HG02938 (cell line): ENCODE measurements at regions not wholly inside any gene's neighbourhood (a gene's known extent, or its start where the extent isn't known, plus 50 kb on each side); places are given as distances from the start of the nearest gene placed in this dataset.

Experiments
- ATAC-seq: cut with Tn5 transposase; IDR thresholded peaks from one replicate; pipeline ENCODE4 v1.9.1; 2021; ENCODE audit warnings: mild to moderate bottlenecking, moderate library complexity; ENCODE audit not compliant: unreplicated experiment

DNA sequence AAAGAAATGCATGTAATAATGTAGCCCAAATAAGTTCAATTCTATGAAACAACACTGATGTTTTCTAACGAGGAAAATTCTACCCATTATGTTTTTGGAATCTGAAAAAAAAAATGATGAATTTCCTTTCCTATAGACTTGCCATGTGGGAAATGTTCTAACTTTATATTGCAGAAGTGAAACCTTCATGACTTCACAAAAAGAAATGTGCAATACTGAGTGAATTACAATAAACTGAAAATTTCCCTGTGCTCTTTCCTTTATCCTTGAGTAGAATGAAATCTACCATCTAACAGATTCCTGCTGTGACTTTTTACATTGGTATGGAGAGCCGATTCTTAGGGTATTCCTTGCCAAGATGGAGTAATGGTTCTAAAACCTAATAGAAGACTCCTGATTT, 1622.5 kb downstream of the MAT2B start:
- ATAC-seq, result no peak

- ATAC-seq, result no peak
Observed at GRCh38 chr5:165130656-165131055, 1625.2 kb downstream of the MAT2B start.

GRCh38 chr5:165134155-165134554, 1628.7 kb downstream of the MAT2B start:
- no peak for ATAC-seq

- no peak for ATAC-seq
Observed at GRCh38 chr5:165135565-165135964, 1630.1 kb downstream of the MAT2B start.

- no peak for ATAC-seq
Observed at GRCh38 chr5:165137701-165138100, 1632.3 kb downstream of the MAT2B start.

GRCh38 chr5:165138236-165138635, 1632.8 kb downstream of the MAT2B start:
- ATAC-seq, result no peak

GRCh38 chr5:165139262-165139661, 1633.8 kb downstream of the MAT2B start:
- ATAC-seq, result no peak

DNA sequence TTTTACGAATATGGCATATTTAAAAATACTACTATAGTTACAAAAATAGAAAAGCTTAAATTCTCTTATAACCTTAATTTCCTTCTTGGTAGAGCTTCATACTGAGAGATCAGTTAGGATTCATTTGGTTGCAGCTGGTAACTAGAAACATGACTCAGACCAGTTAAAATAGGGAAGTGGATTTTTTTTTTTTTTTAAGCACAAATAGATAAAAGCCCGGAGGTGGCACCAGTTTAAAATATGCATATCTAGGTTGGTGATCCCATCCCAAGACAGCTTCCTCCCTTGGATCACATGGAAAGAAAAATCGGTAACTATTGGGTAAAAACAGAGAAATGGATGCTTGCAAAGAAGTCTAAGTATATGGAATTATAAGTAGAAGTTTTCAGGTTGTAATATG, 1634.3 kb downstream of the MAT2B start:
- ATAC-seq, result no peak

DNA sequence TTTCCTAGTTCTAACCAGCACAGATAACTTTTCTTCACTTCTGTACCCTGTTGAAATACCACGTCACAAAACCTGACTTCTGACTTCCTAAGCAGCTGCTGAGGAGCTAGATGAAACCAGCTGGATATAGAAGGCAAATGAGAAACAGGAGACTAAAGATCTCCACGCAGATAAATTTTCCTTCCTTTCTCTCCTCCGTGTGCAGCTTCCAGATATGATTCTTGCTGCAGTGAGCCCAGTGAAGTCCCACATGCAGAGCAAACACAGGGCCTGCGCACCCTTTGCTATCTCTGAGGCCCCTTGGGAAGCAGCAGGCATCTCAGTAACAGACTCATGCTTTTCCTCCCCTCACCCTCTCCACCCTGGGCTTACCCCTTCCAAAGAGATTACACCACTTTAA, 1638.3 kb downstream of the MAT2B start:
- no peak for ATAC-seq

DNA sequence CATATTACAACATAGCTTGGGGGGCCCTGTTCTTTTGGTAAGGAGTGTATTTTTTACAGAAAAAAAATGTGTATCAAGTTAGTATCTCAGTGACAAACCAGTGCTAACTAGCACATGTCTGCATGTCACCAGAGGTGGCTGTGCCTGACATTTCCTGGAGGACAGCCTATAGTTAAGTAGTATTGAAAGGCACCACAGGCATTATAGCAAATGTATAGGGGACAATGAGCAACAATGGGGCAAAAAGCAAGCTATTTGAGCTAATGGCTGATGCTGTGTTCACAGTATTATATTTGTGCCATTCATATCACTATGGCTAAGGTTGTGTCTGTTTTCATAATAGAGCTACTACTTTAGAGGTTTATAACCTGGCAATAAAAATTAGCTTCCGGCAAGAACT, 1644.0 kb downstream of the MAT2B start:
- no peak for ATAC-seq

DNA sequence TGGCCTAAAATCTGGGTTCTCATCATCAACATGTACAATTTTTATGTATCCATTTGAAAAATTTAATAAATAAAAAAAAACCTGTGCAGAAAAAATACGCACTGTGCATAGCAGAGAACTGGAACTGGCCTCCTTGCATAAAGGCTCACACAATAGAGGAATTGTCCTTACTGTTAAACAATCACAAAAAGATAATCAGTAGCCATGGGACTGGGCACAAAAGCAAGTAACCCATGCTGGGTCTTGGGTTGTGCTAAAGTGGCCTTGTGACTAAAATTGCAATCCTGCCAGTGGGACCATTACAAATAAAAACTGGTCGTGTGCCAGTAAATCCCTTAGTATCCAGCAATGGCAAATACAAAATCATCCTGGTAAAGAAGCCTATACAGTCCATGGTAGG, 1646.6 kb downstream of the MAT2B start:
- no peak for ATAC-seq

- no peak for ATAC-seq
Observed at GRCh38 chr5:165157219-165157618, 1651.8 kb downstream of the MAT2B start.

GRCh38 chr5:165161204-165161603, 1655.8 kb downstream of the MAT2B start:
- ATAC-seq, result no peak

DNA sequence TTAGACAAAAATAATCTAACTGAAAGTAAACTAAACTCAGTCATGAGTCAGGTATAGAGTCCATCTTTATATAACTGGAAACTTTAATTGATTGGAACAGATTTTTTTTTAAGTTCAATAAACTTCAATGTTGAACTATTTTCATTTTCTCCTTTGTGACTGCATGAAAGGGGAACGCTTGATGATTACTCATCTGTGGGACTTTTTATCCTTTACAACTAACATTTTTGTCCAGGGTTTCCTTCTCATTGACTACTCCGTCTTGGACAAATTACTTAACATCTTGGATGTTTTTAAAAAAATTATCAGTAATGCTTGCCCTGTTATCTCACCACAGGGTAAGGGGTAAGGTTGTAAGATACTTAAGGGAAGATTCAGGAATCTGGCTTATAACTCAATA, 1658.4 kb downstream of the MAT2B start:
- no peak for ATAC-seq

GRCh38 chr5:165173651-165174050, 1668.2 kb downstream of the MAT2B start:
- no peak for ATAC-seq

GRCh38 chr5:165175041-165175440, 1669.6 kb downstream of the MAT2B start:
- ATAC-seq, result no peak

DNA sequence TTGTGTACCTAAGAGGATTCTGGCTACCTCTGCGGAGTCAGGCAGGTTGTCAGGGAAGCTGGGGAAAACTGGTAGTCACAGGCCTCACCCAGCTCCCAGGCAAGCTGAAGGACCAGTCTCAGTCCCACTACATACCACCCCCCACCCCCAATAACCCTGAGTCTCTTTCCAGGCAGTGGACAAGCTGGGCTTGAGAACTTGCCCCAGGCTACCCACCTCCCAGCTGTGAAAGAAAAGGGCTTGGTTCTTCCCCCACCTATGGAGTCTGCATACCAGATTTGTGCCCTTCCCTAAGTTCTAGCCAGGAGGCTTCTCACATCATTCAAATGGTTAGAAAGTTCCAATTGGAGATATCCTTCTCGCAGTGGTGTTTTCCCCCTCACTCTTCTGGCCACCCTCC, 1678.8 kb downstream of the MAT2B start:
- no peak for ATAC-seq

DNA sequence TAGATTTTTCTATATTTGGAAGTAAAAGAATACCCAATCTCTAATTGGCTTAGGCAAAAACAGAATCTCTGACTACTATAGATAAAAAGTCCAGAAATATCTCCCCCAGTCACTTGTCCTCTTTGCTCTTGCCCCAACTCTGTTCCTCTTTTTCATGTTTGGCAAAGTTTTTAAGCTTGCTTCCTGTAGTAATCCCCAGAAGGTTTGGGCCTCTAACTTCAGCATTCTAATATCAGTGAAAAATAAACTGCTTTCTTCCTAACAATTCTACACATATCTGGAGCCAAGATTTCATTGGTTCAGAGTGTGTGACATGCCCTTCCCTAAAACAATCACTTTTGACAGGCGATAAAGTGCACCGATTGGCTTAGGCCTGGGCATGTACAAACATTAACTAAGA, 1680.3 kb downstream of the MAT2B start:
- ATAC-seq, result no peak

DNA sequence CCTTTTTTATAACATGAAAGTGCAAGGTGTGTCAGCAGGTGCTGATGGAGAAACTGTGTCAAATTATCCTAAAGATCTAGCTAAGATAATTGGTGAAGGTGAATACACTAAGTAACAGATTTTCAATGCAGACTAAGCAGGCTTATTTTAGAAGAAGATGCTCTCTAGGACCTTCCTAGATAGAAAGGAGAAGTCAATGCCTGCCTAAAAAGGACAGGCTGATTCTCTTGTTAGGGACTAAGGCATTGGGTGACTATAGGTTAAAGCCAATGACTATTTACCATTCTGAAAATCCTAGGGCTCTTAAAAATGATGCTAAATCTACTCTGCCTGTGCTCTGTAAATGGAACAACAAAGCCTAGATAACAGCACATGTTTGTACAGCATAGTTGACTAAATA, 1682.4 kb downstream of the MAT2B start:
- ATAC-seq, result no peak

DNA sequence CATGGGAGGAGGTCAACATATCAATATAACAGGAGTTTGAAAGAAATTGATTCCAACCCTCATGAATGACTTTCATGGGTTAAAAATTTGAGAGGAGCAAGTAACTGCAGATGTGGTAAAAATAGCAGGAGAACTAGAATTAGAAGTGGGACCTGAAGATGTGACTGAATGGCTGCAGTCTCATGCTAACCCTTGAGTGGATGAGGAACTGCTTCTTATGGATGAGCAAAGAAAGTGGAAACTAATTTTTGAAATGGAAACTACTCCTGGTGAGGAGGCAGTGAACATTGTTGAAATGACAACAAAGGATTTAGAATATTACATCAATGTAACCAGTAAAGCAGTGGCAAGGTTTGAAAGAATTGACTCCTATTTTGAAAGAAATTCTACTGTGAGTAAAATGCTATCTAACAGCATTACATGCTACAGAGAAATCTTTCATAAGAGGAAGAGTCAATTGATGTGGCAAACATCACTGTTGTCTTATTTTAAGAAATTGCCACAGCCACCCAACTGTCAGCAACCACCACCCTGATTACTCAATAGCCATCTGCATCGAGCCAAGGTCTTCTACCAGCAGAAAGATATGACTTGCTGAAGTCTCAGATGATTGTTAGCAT, 1683.2 kb downstream of the MAT2B start:
- no peak for ATAC-seq

- no peak for ATAC-seq
Observed at GRCh38 chr5:165196961-165197360, 1691.5 kb downstream of the MAT2B start.

DNA sequence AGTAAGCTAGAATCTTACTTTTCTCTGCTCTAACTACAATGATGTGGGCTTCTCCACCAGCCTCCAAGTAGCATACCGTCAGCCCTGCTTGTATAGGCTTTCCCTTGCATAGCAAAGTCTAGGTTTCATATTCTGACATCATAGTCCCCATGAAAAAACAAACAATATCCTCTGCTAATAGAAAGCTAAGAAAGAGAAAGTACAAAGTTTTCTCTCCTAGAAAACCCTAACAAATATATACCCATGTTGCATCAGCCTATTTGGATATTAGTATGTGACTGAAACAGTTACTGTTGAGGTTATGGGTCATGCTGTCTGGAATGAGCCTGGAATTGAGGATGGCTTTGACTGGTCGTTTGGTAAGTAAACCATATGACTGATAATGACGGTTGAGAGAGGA, 1696.0 kb downstream of the MAT2B start:
- no peak for ATAC-seq

- ATAC-seq, result no peak
Observed at GRCh38 chr5:165201771-165202518, 1696.5 kb downstream of the MAT2B start.
